GM13976 (cell line): ENCODE measurements at regions not wholly inside any gene's neighbourhood (a gene's known extent, or its start where the extent isn't known, plus 50 kb on each side); places are given as distances from the start of the nearest gene placed in this dataset.

Source experiments
- DNase-seq: peaks from one replicate; pipeline ENCODE4 v3.0.0; 2012; ENCODE audit warnings: low spot score
- in situ Hi-C: fragments of 300-500 bp; cut with MboI; formaldehyde crosslinking; loops from one replicate; pipeline ENCODE4 v1.12.0; 2022; ENCODE audit warnings: low sequenced_read_pairs, mixed read lengths, inconsistent platforms; ENCODE audit not compliant: unreplicated experiment
- TF ChIP-seq, protein P1 (sequence below): IDR thresholded peaks from 2 replicates; pipeline ENCODE4 v1.5.1; 2012; ENCODE audit warnings: borderline replicate concordance, mild to moderate bottlenecking; ENCODE audit not compliant: insufficient read depth; ENCODE audit errors: extremely low read depth, missing control alignments, control extremely low read depth

DNA sequence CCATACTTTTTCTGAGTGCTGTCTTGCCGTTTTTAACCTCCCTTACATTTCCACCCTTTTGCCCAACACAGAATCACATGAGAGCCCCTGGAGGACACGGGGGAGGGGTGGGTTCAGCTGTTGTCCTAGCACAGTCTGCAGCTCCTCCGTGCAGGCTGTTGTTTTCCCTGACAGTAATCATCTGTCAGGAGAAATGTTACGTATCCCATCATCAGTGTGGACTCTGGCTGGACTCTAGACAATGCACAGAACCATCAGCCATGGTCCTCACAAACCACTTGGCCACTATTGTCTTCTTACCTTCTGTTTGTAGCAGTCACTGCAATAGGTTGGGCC, 92.1 kb downstream of the RIN2 start:
- DNase-seq: no peak
- in situ Hi-C loops: no loop called here
- TF ChIP-seq, protein P1, sequence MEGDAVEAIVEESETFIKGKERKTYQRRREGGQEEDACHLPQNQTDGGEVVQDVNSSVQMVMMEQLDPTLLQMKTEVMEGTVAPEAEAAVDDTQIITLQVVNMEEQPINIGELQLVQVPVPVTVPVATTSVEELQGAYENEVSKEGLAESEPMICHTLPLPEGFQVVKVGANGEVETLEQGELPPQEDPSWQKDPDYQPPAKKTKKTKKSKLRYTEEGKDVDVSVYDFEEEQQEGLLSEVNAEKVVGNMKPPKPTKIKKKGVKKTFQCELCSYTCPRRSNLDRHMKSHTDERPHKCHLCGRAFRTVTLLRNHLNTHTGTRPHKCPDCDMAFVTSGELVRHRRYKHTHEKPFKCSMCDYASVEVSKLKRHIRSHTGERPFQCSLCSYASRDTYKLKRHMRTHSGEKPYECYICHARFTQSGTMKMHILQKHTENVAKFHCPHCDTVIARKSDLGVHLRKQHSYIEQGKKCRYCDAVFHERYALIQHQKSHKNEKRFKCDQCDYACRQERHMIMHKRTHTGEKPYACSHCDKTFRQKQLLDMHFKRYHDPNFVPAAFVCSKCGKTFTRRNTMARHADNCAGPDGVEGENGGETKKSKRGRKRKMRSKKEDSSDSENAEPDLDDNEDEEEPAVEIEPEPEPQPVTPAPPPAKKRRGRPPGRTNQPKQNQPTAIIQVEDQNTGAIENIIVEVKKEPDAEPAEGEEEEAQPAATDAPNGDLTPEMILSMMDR: no peak

DNA sequence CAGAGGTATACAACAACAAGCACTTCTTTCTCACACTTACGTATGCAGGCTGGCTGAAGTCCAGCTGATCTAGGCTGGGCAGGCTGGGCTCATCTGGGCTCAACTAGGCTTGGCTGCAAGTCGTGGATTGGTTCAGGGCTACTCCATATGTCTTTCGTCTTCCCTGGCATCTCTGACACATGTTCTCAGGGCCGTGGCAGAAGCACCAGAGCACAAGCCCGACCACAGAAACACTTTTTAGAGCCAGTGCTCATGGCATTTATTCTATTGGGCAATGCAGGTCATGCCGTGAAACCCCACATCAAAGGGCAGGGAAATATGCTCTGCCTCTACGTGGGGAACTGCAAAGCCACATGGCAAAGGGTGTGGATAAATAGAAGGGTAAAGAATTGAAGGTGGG, 93.8 kb downstream of the RIN2 start:
- TF ChIP-seq, protein P1: no peak
- in situ Hi-C loops: no loop called here
- no peak for DNase-seq

- no peak for DNase-seq
- TF ChIP-seq, protein P1: no peak
- in situ Hi-C loops: no loop called here
Observed at GRCh38 chr20:19855416-19855815, 97.4 kb downstream of the RIN2 start.

GRCh38 chr20:19858466-19859371, 100.7 kb downstream of the RIN2 start:
- DNase-seq: no peak
- in situ Hi-C loops: no loop called here
- TF ChIP-seq, protein P1: no peak

GRCh38 chr20:19859444-19859843, 101.4 kb downstream of the RIN2 start:
- TF ChIP-seq, protein P1: no peak
- in situ Hi-C loops: no loop called here
- no peak for DNase-seq

DNA sequence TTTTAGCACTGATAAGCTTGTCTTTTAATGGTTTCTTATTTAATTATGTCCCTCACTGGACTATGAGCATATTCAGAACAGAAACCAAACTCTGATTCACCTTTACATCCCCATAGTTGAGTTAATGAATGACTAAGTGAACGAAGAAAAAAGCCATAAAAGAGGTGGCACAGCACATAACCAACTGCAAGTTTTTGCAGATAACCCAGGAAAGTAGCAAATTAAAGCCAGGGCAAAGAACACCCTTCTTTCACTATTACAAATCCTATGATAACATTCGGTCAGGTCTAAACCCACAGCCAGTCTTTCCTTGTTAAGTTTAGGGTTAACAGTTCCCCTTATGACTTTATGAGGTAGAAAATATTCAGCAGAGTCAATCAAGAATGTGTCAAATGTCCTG, 102.7 kb downstream of the RIN2 start:
- no peak for DNase-seq
- in situ Hi-C loops: no loop called here
- TF ChIP-seq, protein P1: no peak
